Loucy (cell line): ENCODE measurements at regions not wholly inside any gene's neighbourhood (a gene's known extent, or its start where the extent isn't known, plus 50 kb on each side); places are given as distances from the start of the nearest gene placed in this dataset.

Experiments
- CTCF ChIP-seq: fragments of 200-600 bp; sonication (generic); conservative IDR thresholded peaks from 2 replicates; pipeline ENCODE4 v1.5.1; 2014; ENCODE audit warnings: mild to moderate bottlenecking, antibody characterized with exemption, low read length
- EZH2phosphoT487 ChIP-seq: fragments of 200-600 bp; IDR thresholded peaks from 2 replicates; pipeline ENCODE4 v1.6.1; 2018; ENCODE audit warnings: antibody characterized with exemption, mild to moderate bottlenecking, moderate library complexity, borderline replicate concordance

GRCh38 chr1:36743286-36744005, 260.7 kb upstream of the CSF3R start:
- no peak for TF ChIP-seq CTCF
- TF ChIP-seq EZH2phosphoT487: no peak
